Psoas muscle (tissue), 7 donors: ENCODE measurements at regions not wholly inside any gene's neighbourhood (a gene's known extent, or its start where the extent isn't known, plus 50 kb on each side); places are given as distances from the start of the nearest gene placed in this dataset.
A peak's percentile ranks its signal among the peaks of the same experiment; 100 is the strongest.

Source experiments
- ATAC-seq, 4 donors: fragments of 200-7000 bp; cut with Tn5 transposase; one replicate each; pipeline ENCODE4 v1.9.1; 2020; ENCODE audit warnings: moderate library complexity in 3 of 4, mild to moderate bottlenecking in 2 of 4
- DNase-seq, 2 donors: peaks; one replicate each; pipeline ENCODE4 v3.0.0-alpha.2; 2020
- H3K27ac ChIP-seq: fragments of 200-600 bp; one replicate; pipeline ENCODE4 v1.8.0; 2022
- H3K27me3 ChIP-seq, 3 donors: fragments of 200-600 bp in 1 of 3; one replicate each; pipeline versions ENCODE4 v1.6.1 to v1.8.0; 2013 to 2022; ENCODE audit warnings: low read length in 2 of 3, mild to moderate bottlenecking in 2 of 3, moderate library complexity in 1 of 3; ENCODE audit not compliant: insufficient read depth in 3 of 3
- H3K36me3 ChIP-seq, 2 donors: fragments of 200-600 bp in 1 of 2; one replicate each; pipeline versions ENCODE4 v1.6.1 to v1.8.0; 2013 to 2022; ENCODE audit warnings: low read depth in 1 of 2, mild to moderate bottlenecking in 1 of 2, moderate library complexity in 1 of 2; ENCODE audit not compliant: insufficient read depth in 1 of 2
- H3K4me1 ChIP-seq: fragments of 200-600 bp; one replicate; pipeline ENCODE4 v1.8.0; 2022
- H3K4me3 ChIP-seq: fragments of 200-600 bp; one replicate; pipeline ENCODE4 v1.8.0; 2022; ENCODE audit warnings: mild to moderate bottlenecking
- H3K9me3 ChIP-seq: fragments of 200-600 bp; one replicate; pipeline ENCODE4 v1.8.0; 2022
- WGBS, 3 donors: extraction: QIAGEN DNeasy Blood & Tissue Kit; methylation state at CpG; one replicate each; pipeline versions ENCODE4 v1.1.6 to v1.1.7; 2013; 5-methylcytosine and 5-hydroxymethylcytosine counted together
- intact Hi-C, 2 donors: fragments of 100-400 bp; cut with DNase I; formaldehyde crosslinking; loops; one replicate each; pipeline versions ENCODE4 v1.11.0 to v1.14.2; 2022
- TF ChIP-seq, protein P1 (sequence below): fragments of 200-600 bp; IDR thresholded peaks from one replicate; pipeline ENCODE4 v1.8.0; 2022; ENCODE audit warnings: antibody characterized with exemption
- donor health status: healthy with polysubstance abuse.
- donor health status: DM: no; HTN: no; CAD: no; lungs with moderate emphysema.
- donor health status: Bipolar disorder and iron deficiency.
- donor health status: healthy.
- donor health status: DM: yes; HTN: yes; CAD: no.
- donor health status: DM: no; HTN: no; CAD: no.
- donor health status: DM: yes; HTN: yes; CAD: no.

DNA sequence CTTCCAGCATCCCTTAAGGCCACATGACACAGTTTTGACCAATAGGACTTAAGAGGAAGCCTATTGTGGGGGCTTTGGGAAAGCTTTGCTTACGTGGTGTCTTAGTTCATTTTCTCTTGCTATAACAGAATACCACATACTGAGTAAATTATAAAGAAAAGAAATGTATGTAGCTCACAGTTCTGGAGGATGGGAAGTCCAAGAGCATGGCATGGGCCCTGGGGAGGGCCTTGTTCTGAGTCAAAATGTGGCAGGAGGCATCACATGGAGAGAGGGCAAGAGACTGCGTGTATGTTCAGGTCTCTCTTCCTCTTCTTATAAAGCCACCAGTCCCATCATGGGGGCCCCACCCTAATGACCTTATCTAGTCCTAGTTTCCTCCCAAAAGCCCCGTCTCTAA lies 68.6 kb upstream of the CPEB4 start:
- intact Hi-C loops: no loop called here
- Histone ChIP-seq H3K36me3 (no peaks in the 10 kb centered on the region), H3K4me3 (no peak overlapping the region), H3K4me1 (peaks cover 9% of the 10 kb centered on the region), H3K27me3 (no peaks in the 10 kb centered on the region), H3K27ac (no peak overlapping the region), H3K9me3 (peaks cover 3% of the 10 kb centered on the region)
- 75 to 88% (median 86%) methylated on average over 3 of the region's 3 CpGs for WGBS, 3 donors
- ATAC-seq: no peak
- DNase-seq: no peak
- TF ChIP-seq, protein P1, sequence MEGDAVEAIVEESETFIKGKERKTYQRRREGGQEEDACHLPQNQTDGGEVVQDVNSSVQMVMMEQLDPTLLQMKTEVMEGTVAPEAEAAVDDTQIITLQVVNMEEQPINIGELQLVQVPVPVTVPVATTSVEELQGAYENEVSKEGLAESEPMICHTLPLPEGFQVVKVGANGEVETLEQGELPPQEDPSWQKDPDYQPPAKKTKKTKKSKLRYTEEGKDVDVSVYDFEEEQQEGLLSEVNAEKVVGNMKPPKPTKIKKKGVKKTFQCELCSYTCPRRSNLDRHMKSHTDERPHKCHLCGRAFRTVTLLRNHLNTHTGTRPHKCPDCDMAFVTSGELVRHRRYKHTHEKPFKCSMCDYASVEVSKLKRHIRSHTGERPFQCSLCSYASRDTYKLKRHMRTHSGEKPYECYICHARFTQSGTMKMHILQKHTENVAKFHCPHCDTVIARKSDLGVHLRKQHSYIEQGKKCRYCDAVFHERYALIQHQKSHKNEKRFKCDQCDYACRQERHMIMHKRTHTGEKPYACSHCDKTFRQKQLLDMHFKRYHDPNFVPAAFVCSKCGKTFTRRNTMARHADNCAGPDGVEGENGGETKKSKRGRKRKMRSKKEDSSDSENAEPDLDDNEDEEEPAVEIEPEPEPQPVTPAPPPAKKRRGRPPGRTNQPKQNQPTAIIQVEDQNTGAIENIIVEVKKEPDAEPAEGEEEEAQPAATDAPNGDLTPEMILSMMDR: no peak

DNA sequence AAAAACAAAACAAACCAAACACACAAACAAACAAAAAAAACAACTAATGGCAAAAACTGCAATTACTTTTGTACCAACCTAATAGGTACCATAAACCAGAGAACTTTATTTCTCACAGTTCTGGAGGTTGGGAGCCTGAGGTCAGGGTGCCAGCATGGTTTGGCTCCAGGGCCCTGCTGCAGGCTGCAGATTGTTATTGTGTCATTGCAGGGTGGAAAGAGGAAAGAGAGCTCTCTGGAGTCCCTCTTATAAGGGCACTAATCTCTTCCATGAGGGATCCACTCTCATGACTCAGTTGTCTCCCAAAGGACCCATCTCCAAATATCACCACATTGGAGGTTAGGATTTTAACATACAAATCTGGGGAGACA lies 64.9 kb upstream of the CPEB4 start:
- peaks cover 3% of the 10 kb centered on the region for H3K9me3 ChIP-seq
- TF ChIP-seq, protein P1: no peak
- ATAC-seq (no peak), DNase-seq (no peak)
- no peak overlapping the region for H3K4me3 ChIP-seq
- H3K36me3 ChIP-seq: no peaks in the 10 kb centered on the region
- peaks cover 11% of the 10 kb centered on the region for H3K4me1 ChIP-seq
- no peak overlapping the region for H3K27ac ChIP-seq
- H3K27me3 ChIP-seq: no peaks in the 10 kb centered on the region
- intact Hi-C loops: no loop called here

DNA sequence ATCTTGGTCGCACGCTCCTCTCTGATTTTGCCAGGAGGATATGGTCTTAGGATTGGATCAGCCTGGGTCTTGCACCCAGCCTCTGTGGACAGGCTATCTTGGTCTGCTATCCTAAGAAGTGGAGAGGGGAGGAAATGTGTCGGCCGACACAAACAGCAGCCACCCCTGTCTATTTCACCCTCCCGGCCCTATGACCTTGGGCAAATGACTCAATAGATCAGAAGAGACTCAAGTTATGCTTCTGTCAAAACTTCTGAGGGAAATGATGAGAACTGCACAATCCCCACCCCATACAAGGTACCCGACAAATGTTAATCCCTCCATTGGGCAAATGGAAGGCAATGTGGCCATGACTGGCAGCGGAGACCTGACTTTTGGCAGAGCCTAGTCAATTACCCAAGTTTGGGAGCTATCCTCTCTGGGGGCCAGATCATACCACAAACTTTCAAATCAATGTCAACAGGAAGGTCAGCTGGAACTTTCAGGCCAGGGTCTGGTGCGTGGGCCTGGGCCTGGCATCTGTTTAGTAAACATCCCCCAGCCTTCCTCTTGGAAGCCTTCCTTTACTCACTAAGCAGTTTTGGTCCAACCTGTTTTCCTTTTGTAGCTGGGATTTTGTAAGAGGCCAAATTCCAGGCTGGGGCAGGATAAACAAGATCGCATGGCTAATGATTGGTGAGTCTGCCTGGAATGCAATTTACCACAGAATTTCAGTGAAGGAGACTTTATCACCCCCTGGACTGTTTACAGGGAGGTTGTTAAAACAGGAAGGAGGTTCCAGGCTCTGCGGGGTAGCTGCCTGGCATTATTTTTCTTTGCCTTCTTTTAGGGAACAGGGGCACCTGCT lies 64.2 kb upstream of the CPEB4 start:
- Histone ChIP-seq H3K4me3 (no peak overlapping the region), H3K27me3 (no peaks in the 10 kb centered on the region), H3K4me1 (peaks cover 11% of the 10 kb centered on the region), H3K36me3 (no peaks in the 10 kb centered on the region), H3K9me3 (peaks cover 3% of the 10 kb centered on the region), H3K27ac (peak overlapping the region; percentile 33)
- ATAC-seq (peak in 3 of 4 donors; percentile 15 to 35 (median 19)), DNase-seq (no peak)
- intact Hi-C loops: no loop called here
- TF ChIP-seq, protein P1: no peak
- WGBS, 3 donors: 66 to 73% (median 72%) methylated on average over 10 of the region's 10 CpGs

DNA sequence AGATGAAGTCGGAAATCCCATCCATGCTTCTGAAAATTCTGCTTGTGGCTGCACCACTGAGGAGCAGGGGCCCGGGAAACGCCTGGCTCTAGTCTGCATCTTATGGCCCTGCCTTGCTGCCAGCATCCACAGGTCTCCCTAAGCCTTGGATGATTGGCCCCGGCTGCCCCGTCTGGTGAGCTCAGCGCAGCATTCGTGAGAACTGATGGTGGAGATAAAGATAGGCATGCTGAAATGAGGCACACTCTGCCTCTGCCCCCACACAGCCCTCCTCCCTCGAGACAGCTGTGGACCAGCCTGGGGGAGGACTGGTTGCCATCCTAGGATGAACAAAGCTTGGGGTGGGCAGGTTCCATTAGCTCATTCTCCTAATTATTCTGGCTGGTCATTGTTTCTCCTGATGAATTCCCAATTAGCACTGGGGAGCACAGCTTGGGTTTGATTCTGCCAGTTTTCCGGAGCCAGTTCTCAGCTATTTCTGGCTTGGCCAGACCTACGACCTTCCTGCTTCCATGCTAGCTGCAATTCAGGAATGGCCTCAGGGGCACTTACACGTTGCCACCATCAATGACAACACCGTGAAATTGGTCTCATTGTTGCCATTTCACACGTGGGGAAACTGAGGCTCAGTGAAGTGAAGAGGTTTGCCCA lies 62.8 kb upstream of the CPEB4 start:
- Histone ChIP-seq H3K27ac (no peak overlapping the region), H3K4me3 (no peak overlapping the region), H3K4me1 (peaks cover 11% of the 10 kb centered on the region), H3K27me3 (no peaks in the 10 kb centered on the region), H3K9me3 (no peaks in the 10 kb centered on the region), H3K36me3 (no peaks in the 10 kb centered on the region)
- intact Hi-C loops: no loop called here
- ATAC-seq: peak; percentile 94 to 96 (median 96)
- TF ChIP-seq, protein P1: no peak
- peak; percentile 49 to 75 for DNase-seq
- 28 to 53% (median 36%) methylated on average over 13 of the region's 13 CpGs for WGBS, 3 donors
